ENCODE measurements at regions not wholly inside any gene's neighbourhood (a gene's known extent, or its start where the extent isn't known, plus 50 kb on each side); places are given as distances from the start of the nearest gene placed in this dataset.
"Not testable (repeated sequence)": the region's sequence is repeated elsewhere in the genome, so short reads cannot be mapped to it uniquely, and the experiment has no call there.

DNA sequence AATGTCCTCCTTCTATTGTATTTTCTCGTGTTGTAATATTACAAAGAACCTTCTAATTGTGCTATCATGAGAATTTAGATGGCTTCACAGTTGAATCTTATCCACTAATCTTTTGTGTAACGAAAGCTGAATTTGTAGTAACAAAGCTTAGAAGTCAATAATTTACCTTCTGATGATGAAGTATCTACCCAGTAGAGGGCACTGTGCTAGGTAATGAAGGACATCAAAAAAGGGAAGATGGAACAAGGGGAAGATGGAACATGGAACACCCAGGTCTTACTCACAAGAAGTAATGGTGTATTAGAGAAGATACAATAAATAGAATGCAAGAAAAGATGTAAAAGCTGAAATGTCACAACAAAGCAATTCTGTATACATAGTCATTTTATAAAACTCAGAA lies 131.0 kb upstream of the CCNG1 start:
- H3K4me1 ChIP-seq = no peaks in the 10 kb centered on the region

DNA sequence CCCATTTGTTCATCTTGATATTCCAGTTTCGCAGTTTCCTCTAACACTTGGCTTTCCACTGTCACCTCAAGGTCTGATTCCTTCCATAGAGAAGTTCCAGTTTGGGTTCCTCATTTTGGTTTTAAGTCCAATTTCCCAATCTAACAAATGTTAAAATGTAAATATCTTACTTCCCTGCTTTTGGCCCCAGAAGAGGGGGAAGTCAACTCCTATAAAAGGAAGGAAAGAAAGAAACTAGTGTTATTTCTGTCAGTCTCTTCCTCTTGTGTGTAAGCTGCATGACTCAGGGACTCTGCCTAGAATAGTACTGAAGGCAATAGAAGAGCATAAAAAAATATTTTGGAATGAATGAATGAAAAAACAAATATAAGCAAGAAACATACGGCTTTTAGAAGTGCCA lies 127.5 kb upstream of the CCNG1 start:
- H3K9me3 ChIP-seq = no peaks in the 10 kb centered on the region
- no peak for DNase-seq (ENCODE audit: low spot score in 2 of 2)
- TF ChIP-seq, protein P1, sequence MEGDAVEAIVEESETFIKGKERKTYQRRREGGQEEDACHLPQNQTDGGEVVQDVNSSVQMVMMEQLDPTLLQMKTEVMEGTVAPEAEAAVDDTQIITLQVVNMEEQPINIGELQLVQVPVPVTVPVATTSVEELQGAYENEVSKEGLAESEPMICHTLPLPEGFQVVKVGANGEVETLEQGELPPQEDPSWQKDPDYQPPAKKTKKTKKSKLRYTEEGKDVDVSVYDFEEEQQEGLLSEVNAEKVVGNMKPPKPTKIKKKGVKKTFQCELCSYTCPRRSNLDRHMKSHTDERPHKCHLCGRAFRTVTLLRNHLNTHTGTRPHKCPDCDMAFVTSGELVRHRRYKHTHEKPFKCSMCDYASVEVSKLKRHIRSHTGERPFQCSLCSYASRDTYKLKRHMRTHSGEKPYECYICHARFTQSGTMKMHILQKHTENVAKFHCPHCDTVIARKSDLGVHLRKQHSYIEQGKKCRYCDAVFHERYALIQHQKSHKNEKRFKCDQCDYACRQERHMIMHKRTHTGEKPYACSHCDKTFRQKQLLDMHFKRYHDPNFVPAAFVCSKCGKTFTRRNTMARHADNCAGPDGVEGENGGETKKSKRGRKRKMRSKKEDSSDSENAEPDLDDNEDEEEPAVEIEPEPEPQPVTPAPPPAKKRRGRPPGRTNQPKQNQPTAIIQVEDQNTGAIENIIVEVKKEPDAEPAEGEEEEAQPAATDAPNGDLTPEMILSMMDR (IDR thresholded peaks at IDR 0.05) = no peak
- H3K4me3 ChIP-seq = no peak overlapping the region
- intact Hi-C loops (cut with DNase I) = no loop called here
- H3K36me3 ChIP-seq = no peaks in the 10 kb centered on the region
- no peaks in the 10 kb centered on the region for H3K4me1 ChIP-seq
- no peaks in the 10 kb centered on the region for H3K27me3 ChIP-seq
- no peak overlapping the region for H3K27ac ChIP-seq

More for the DNA sequence above, 131.0 kb upstream of the CCNG1 start:
- TF ChIP-seq, protein P1 (IDR thresholded peaks at IDR 0.05) = peak in 1 of 3 experiments; percentile 7
- no peak for DNase-seq (ENCODE audit: low spot score in 2 of 2)
- Histone ChIP-seq H3K27me3 (no peaks in the 10 kb centered on the region), H3K9me3 (no peaks in the 10 kb centered on the region), H3K36me3 (no peaks in the 10 kb centered on the region), H3K27ac (no peak overlapping the region), H3K4me3 (no peak overlapping the region)
- intact Hi-C loops (cut with DNase I) = no loop called here

DNA sequence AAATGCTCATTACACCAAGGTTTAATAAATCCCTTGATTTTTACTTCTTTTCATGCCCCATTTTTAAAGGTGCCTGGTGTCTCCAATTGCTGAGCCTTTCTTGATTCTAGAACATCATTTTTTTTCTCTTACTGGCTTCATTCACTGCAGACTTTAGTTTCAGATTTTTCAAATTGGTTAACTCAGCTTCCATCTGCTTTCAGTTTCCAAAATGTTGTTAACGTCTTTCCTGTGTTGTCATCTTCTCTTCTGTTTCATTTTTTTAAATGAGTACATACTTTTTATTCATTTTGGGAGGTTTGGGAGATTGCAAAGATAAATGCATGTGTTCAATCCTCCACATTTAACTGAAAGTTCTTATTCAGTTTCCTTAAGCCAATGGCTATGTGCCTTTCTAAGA lies 126.4 kb upstream of the CCNG1 start:
- no peak for DNase-seq (ENCODE audit: low spot score in 2 of 2)
- intact Hi-C loops (cut with DNase I) = no loop called here
- TF ChIP-seq, protein P1 (IDR thresholded peaks at IDR 0.05) = no peak
- Histone ChIP-seq H3K27ac (no peak overlapping the region), H3K4me1 (no peaks in the 10 kb centered on the region), H3K27me3 (no peaks in the 10 kb centered on the region), H3K9me3 (no peaks in the 10 kb centered on the region), H3K4me3 (no peak overlapping the region), H3K36me3 (no peaks in the 10 kb centered on the region)

DNA sequence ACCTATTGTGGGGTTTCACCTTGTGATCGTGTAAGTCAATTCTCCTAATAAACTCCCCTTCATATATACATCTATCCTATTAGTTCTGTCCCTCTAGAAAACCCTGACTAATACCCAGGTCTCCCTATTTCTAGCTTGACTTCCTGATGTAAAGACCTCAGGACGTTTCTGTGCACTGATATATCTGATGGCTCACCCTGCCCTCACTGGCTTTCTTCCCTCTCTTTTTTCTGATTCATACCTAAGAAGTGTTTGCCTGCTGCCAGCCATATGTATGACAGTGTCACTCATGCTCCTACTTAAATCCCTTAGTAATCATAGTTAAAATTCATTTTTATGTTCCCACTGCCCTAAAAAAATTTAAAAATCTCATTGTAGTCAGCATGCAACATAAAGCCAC lies 124.8 kb upstream of the CCNG1 start:
- Histone ChIP-seq H3K4me1 (no peaks in the 10 kb centered on the region), H3K27me3 (no peaks in the 10 kb centered on the region), H3K27ac (no peak overlapping the region), H3K36me3 (no peaks in the 10 kb centered on the region), H3K9me3 (no peaks in the 10 kb centered on the region), H3K4me3 (no peak overlapping the region)
- TF ChIP-seq, protein P1 (IDR thresholded peaks at IDR 0.05) = no peak
- intact Hi-C loops (cut with DNase I) = no loop called here
- DNase-seq (ENCODE audit: low spot score in 2 of 2) = no peak

DNA sequence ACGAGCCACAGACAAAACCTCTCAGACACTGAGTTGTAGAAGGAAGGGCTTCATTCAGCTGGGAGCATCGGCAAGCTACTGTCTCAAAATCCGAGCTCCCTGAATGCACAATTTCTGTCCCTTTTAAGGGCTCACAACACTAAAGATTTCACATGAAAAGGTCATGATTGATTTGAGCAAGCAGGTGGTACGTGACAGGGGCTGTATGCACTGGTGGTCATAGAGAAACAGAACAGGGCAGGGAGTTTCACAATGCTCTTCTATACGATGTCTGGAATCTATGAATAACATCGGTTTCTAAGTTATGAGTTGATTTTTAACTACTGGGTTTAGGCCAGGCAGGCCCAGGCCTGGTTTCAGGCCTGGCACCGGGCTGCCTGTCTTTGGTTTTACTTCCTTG lies 124.3 kb upstream of the CCNG1 start:
- H3K36me3 ChIP-seq; DNase-seq (ENCODE audit: low spot score in 2 of 2); H3K4me1 ChIP-seq; H3K9me3 ChIP-seq; H3K27ac ChIP-seq; intact Hi-C loops (cut with DNase I); H3K4me3 ChIP-seq; H3K27me3 ChIP-seq: not testable (repeated sequence)

DNA sequence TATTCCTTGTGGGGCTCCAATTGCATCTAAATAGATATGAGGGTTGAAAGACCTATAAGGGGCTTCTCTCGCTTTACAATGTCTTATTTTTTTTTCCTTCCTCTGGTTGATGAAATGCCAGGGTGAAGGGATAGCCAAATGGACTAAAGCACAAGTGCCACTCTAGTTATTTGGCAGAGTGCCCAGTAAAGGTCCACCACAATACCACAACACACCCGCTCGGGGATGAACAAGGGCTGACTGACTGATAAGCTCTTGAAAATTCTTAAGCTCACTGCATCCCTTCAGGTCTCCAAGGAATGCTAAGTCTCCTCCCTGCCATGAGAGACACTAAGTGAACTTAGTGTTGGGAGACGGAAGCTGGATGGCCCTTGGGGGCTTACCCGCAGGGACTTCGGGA lies 121.0 kb upstream of the CCNG1 start:
- H3K4me1 ChIP-seq; DNase-seq (ENCODE audit: low spot score in 2 of 2); H3K9me3 ChIP-seq; H3K36me3 ChIP-seq; H3K27ac ChIP-seq; intact Hi-C loops (cut with DNase I); H3K27me3 ChIP-seq; H3K4me3 ChIP-seq: not testable (repeated sequence)

DNA sequence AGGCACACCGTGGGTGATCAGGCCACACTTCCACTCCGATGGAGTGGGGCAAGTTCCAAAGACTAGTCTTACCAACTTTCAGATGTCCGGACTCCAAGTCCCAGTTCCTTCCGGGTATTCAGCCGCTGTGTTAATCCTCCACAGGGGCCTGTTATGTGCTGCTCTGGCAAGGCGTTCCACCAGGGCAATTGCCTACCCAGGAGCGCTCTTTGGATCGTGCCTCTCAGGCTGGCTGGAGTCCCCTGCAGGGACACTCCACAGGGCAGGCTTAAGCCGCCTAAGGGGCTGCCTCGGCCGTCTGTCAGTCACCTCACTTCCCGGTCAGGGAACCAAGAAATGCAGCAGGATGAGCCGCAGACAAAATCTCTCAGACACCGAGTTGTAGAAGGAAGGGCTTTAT lies 118.7 kb upstream of the CCNG1 start:
- no peaks in the 10 kb centered on the region for H3K27me3 ChIP-seq

More for the DNA sequence above, 118.7 kb upstream of the CCNG1 start:
- intact Hi-C loops (cut with DNase I) = no loop called here
- DNase-seq (ENCODE audit: low spot score in 2 of 2) = no peak
- Histone ChIP-seq H3K4me3 (no peak overlapping the region), H3K36me3 (no peaks in the 10 kb centered on the region), H3K4me1 (no peaks in the 10 kb centered on the region), H3K9me3 (no peaks in the 10 kb centered on the region), H3K27ac (no peak overlapping the region)
- TF ChIP-seq, protein P1 (IDR thresholded peaks at IDR 0.05) = no peak
